Stimulated activated effector memory CD8-positive, alpha-beta T cell treated with anti-CD3 and anti-CD28 coated beads, Interleukin-12 subunit alpha, Interleukin-12 subunit beta, amount 100 ng/mL, for 72 hours (primary cell): ENCODE measurements at regions not wholly inside any gene's neighbourhood (a gene's known extent, or its start where the extent isn't known, plus 50 kb on each side); places are given as distances from the start of the nearest gene placed in this dataset.

Source experiments
- ATAC-seq: fragments of 150-1000 bp; cut with Tn5 transposase; 2 replicates; pipeline ENCODE4 v1.10.0; 2021
- DNase-seq, 2 donors: peaks; one replicate each; pipeline ENCODE4 v3.0.0; 2021 to 2022; ENCODE audit warnings: low spot score in 2 of 2
- H3K27ac Mint-ChIP-seq: one replicate; pipeline ENCODE4 v1.8.0; 2022; ENCODE audit warnings: mild to moderate bottlenecking, mixed read lengths
- H3K36me3 Mint-ChIP-seq: one replicate; pipeline ENCODE4 v1.8.0; 2022; ENCODE audit warnings: mild to moderate bottlenecking, mixed read lengths
- H3K4me1 Mint-ChIP-seq: one replicate; pipeline ENCODE4 v1.8.0; 2022; ENCODE audit warnings: mixed read lengths
- H3K4me3 Mint-ChIP-seq: one replicate; pipeline ENCODE4 v1.8.0; 2022; ENCODE audit warnings: mild to moderate bottlenecking, mixed read lengths
- H3K9me3 Mint-ChIP-seq: one replicate; pipeline ENCODE4 v1.8.0; 2022; ENCODE audit warnings: mixed read lengths

- Mint-ChIP-seq H3K4me3 (peak overlapping the region; percentile 75), H3K36me3 (peaks cover 7% of the 10 kb centered on the region), H3K4me1 (peaks cover 98% of the 10 kb centered on the region), H3K27ac (peak overlapping the region; percentile 87), H3K9me3 (no peaks in the 10 kb centered on the region)
- DNase-seq: peak in 1 of 2 donors; percentile 71
- peak; percentile 65 for ATAC-seq
Observed at GRCh38 chr16:79267781-79268180, 332.8 kb downstream of the MAF start.

GRCh38 chr16:79267146-79267545, 333.4 kb downstream of the MAF start:
- Mint-ChIP-seq H3K4me3 (peak overlapping the region; percentile 75), H3K36me3 (peaks cover 7% of the 10 kb centered on the region), H3K4me1 (peaks cover 97% of the 10 kb centered on the region), H3K27ac (peak overlapping the region; percentile 87), H3K9me3 (no peaks in the 10 kb centered on the region)
- no peak for ATAC-seq
- DNase-seq: no peak

GRCh38 chr16:79265701-79266100, 334.8 kb downstream of the MAF start:
- peaks cover 7% of the 10 kb centered on the region for H3K36me3 Mint-ChIP-seq
- H3K4me1 Mint-ChIP-seq: peaks cover 99% of the 10 kb centered on the region
- H3K27ac Mint-ChIP-seq: peak overlapping the region; percentile 87
- DNase-seq: no peak
- ATAC-seq: no peak
- no peak overlapping the region for H3K4me3 Mint-ChIP-seq
- no peaks in the 10 kb centered on the region for H3K9me3 Mint-ChIP-seq

- Mint-ChIP-seq H3K4me3 (no peak overlapping the region), H3K9me3 (no peaks in the 10 kb centered on the region), H3K36me3 (peaks cover 7% of the 10 kb centered on the region), H3K27ac (peak overlapping the region; percentile 87), H3K4me1 (peaks cover 96% of the 10 kb centered on the region)
- ATAC-seq: no peak
- DNase-seq: no peak
Observed at GRCh38 chr16:79265196-79265595, 335.3 kb downstream of the MAF start.

- no peak for DNase-seq
- H3K4me3 Mint-ChIP-seq: no peak overlapping the region
- peaks cover 96% of the 10 kb centered on the region for H3K4me1 Mint-ChIP-seq
Observed at GRCh38 chr16:79264237-79265109, 336.1 kb downstream of the MAF start.

GRCh38 chr16:79263425-79263824, 337.1 kb downstream of the MAF start:
- Mint-ChIP-seq H3K4me3 (no peak overlapping the region), H3K9me3 (no peaks in the 10 kb centered on the region), H3K4me1 (peaks cover 90% of the 10 kb centered on the region), H3K36me3 (no peaks in the 10 kb centered on the region), H3K27ac (peak overlapping the region; percentile 60)
- DNase-seq: no peak
- no peak for ATAC-seq

More at GRCh38 chr16:79264237-79265109, 336.1 kb downstream of the MAF start:
- Mint-ChIP-seq H3K27ac (peak overlapping the region; percentile 60), H3K9me3 (no peaks in the 10 kb centered on the region), H3K36me3 (peaks cover 5% of the 10 kb centered on the region)
- ATAC-seq: no peak
